ENCODE measurements at regions not wholly inside any gene's neighbourhood (a gene's known extent, or its start where the extent isn't known, plus 50 kb on each side); places are given as distances from the start of the nearest gene placed in this dataset.

GRCh38 chr7:53811555-53812079 lies 730.6 kb upstream of the VSTM2A start (continued):
- no peak for TF ChIP-seq ZBTB34 (CRISPR knock-in tag; IDR thresholded peaks at IDR 0.05)
- TF ChIP-seq ILF3 (IDR thresholded peaks at IDR 0.05; ENCODE audit: borderline replicate concordance), result no peak
- TF ChIP-seq ZNF197 (CRISPR knock-in tag; IDR thresholded peaks at IDR 0.05; ENCODE audit: low read depth), result no peak
- peak; percentile 75 for TF ChIP-seq PHF20 (IDR thresholded peaks at IDR 0.05; ENCODE audit: partially characterized antibody)
- TF ChIP-seq KDM5B (IDR thresholded peaks at IDR 0.05; ENCODE audit: insufficient replicate concordance, low read depth, low read length), result peak; percentile 94
- no peak for TF ChIP-seq ZNF217 (CRISPR knock-in tag; IDR thresholded peaks at IDR 0.05)
- TF ChIP-seq SMARCA4 (IDR thresholded peaks at IDR 0.05), result no peak
- no peak for TF ChIP-seq SMARCB1 (IDR thresholded peaks at IDR 0.05; ENCODE audit: insufficient read length, low read depth)
- no peak for TF ChIP-seq USF2 (CRISPR knock-in tag; IDR thresholded peaks at IDR 0.05)
- no peak for TF ChIP-seq ZNF668 (CRISPR knock-in tag; IDR thresholded peaks at IDR 0.05)
- no peak for TF ChIP-seq ERF (CRISPR knock-in tag; IDR thresholded peaks at IDR 0.05)
- TF ChIP-seq ZNF316 (IDR thresholded peaks at IDR 0.05), result no peak
- no peak for TF ChIP-seq RBM34 (IDR thresholded peaks at IDR 0.05; ENCODE audit: borderline replicate concordance, insufficient read depth, low read length)
- TF ChIP-seq SMAD1 (IDR thresholded peaks at IDR 0.05; ENCODE audit: low read depth, low read length, partially characterized antibody), result peak; percentile 32
- no peak for TF ChIP-seq KDM1A (IDR thresholded peaks at IDR 0.05)
- TF ChIP-seq FOS (IDR thresholded peaks at IDR 0.05; ENCODE audit: extremely low read depth, insufficient read length), result peak; percentile 91
- no peak for TF ChIP-seq NBN (IDR thresholded peaks at IDR 0.05; ENCODE audit: low read depth)
- no peak for TF ChIP-seq HDAC6 (IDR thresholded peaks at IDR 0.05; ENCODE audit: low read depth, low read length)
- no peak for TF ChIP-seq HINFP (tag; conservative IDR thresholded peaks at IDR 0.05; ENCODE audit: low read depth)
